KOPT-K1 (cell line): ENCODE measurements at regions not wholly inside any gene's neighbourhood (a gene's known extent, or its start where the extent isn't known, plus 50 kb on each side); places are given as distances from the start of the nearest gene placed in this dataset.
"Not testable (repeated sequence)": the region's sequence is repeated elsewhere in the genome, so short reads cannot be mapped to it uniquely, and the experiment has no call there.

Source experiments
- H3K27ac ChIP-seq: fragments of 200-600 bp; sonication (generic); 2 replicates; pipeline ENCODE4 v1.5.1; 2016; ENCODE audit warnings: antibody characterized with exemption, mild to moderate bottlenecking, low read depth, low read length; ENCODE audit not compliant: poor library complexity, severe bottlenecking
- H3K36me3 ChIP-seq: fragments of 200-600 bp; sonication (generic); 2 replicates; pipeline ENCODE4 v1.5.1; 2017; ENCODE audit warnings: antibody characterized with exemption, mild to moderate bottlenecking, low read length, moderate library complexity; ENCODE audit not compliant: insufficient read depth
- H3K9me3 ChIP-seq: fragments of 200-600 bp; sonication (generic); 2 replicates; pipeline ENCODE4 v1.5.1; 2017; ENCODE audit warnings: antibody characterized with exemption, low read length, mild to moderate bottlenecking; ENCODE audit not compliant: insufficient read depth, poor library complexity, severe bottlenecking

DNA sequence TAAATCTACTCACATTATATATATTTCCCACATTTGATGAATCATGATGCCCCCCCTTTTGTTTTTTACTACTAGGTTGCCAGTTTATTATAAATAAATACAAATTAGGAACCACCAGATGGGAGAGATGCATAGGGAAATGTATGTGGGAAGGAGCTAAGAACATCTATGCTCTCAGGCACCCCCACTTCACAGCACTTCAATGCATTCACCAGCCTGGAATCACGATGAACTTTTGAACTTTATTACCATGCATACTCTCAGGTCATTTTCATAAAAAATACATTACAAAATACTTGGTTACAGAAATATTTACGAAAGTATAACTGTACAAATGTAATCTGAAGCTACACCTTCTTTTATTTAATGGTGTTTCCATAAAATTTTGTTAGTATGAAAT lies 988.0 kb upstream of the EPHA6 start:
- H3K36me3 ChIP-seq, result no peaks in the 10 kb centered on the region
- H3K9me3 ChIP-seq, result no peaks in the 10 kb centered on the region
- H3K27ac ChIP-seq, result no peak overlapping the region

DNA sequence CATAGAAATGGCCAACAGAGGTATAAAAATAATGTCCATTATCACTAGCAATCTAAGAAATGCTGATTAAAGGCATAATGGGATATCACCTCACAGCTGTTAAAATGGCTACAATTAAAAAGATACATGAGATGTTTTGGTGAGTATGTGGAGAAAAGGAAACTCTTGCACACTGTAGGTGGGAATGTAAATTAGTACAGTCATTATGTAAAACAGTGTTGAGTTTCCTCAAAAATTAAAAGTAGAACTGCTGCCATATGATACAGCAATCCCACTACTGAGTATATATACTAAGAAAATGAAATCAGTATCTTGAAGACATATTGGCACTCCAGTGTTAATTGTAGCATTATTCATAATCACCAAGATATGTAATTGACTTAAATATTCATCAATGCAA lies 982.2 kb upstream of the EPHA6 start:
- Histone ChIP-seq H3K9me3 (no peaks in the 10 kb centered on the region), H3K36me3 (no peaks in the 10 kb centered on the region), H3K27ac (no peak overlapping the region)

DNA sequence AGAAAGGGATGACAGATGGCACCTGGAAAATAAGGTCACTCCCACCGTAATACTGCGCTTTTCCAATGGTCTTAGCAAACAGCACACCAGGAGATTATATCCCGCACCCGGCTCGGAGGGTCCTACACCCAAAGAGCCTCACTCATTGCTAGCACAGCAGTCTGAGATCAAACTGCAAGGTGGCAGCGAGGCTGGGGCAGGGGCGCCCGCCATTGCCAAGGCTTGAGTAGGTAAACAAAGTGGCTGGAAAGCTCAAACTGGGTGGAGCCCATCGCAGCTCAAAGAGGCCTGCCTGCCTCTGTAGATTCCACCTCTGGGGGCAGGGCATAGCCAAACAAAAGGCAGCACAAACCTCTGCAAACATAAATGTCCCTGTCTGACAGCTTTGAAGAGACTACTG lies 953.8 kb upstream of the EPHA6 start:
- H3K27ac ChIP-seq, H3K9me3 ChIP-seq, H3K36me3 ChIP-seq: not testable (repeated sequence)

DNA sequence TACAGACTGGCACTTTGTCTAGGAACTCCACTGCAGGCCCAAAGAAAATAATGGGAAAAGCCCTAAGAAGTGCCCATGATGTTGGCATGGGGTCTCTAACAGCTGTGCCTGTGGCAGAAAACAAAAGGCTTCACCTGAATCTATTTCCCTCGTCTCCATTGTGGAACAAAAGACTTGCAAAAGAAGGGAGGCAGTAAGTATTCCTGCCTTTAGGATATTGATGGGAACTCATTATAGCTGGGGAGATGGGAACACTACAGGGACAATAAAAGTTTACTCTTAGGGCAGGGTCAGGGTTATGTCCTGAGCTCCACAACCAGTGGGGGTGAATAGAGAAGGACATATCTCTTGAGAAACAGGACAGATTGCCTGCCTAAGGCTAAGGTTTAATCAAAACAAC lies 930.6 kb upstream of the EPHA6 start:
- no peaks in the 10 kb centered on the region for H3K36me3 ChIP-seq
- H3K9me3 ChIP-seq, result no peaks in the 10 kb centered on the region
- no peak overlapping the region for H3K27ac ChIP-seq

DNA sequence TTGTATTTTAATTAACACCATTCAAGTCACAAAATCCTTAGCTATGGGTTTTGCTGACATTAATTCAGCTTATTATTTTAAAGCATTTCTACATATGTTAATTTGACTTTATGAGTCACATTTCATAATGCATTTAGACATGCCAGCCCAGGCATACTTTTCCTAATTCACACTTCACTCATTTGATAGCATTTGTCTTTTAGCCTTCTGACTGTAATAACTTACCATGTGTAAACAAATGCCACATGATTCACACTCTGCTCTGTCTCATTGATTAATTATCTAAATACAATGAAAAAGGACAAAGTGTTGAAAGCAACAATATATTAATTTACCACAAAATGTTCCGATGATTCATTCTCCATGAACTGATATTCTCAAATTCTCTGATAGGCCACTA lies 927.8 kb upstream of the EPHA6 start:
- Histone ChIP-seq H3K9me3 (no peaks in the 10 kb centered on the region), H3K27ac (no peak overlapping the region), H3K36me3 (no peaks in the 10 kb centered on the region)

DNA sequence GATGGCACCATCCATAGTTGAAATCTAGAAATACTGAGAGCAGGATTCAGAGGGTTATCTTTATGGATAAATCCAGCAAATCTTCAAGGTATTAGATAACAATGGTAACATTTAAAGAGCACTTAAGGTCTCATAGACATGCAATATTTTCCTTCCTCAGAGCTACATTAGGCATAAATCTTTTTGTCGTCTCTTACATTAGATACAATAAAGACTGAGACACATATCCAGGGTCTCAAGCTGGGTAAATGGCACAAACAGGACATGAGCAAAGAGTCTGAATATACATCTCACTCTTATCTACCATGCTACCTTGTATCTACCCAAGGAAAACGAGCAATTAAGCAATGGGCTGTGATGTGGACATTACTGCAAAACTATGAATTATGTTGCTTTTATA lies 927.3 kb upstream of the EPHA6 start:
- Histone ChIP-seq H3K27ac (no peak overlapping the region), H3K9me3 (no peaks in the 10 kb centered on the region), H3K36me3 (no peaks in the 10 kb centered on the region)

DNA sequence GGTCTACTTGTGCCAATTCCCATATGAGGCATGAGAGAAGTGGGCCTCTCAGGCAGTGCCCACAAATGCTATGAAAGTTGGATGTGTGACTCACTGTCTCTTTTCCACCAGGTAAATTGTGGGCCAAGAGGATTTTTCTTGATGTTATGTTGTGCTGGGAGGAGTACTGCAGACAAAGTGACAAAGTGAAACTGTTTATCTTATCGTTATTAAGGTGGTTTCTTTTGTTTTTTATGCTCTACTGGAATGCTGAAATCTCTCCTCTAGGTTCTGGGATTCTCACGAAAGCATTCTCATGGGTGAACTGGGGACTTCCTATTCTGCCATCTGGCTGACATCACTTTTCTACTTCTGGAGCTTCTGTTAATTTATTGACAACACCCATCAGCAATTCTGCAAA lies 919.6 kb upstream of the EPHA6 start:
- Histone ChIP-seq H3K9me3 (no peaks in the 10 kb centered on the region), H3K36me3 (no peaks in the 10 kb centered on the region), H3K27ac (no peak overlapping the region)

DNA sequence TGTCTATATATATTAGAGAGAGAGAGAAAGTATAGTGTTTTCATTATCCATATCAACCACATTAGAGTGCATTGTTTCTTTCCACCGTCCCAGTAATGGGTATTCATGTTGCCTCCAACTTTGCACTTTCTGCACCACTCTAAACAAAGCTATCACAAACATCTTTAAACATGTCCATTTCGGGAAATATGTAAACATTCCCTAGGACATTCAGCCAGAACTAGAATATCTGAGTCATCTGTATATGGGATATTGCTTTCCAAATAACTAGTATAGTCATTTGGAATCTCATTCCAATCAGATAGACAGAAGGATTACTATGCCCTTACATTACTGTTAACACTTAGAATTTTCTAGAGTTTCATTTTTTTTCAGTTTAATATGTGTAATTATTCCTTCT lies 914.9 kb upstream of the EPHA6 start:
- H3K9me3 ChIP-seq, result no peaks in the 10 kb centered on the region
- H3K27ac ChIP-seq, result no peak overlapping the region
- no peaks in the 10 kb centered on the region for H3K36me3 ChIP-seq

DNA sequence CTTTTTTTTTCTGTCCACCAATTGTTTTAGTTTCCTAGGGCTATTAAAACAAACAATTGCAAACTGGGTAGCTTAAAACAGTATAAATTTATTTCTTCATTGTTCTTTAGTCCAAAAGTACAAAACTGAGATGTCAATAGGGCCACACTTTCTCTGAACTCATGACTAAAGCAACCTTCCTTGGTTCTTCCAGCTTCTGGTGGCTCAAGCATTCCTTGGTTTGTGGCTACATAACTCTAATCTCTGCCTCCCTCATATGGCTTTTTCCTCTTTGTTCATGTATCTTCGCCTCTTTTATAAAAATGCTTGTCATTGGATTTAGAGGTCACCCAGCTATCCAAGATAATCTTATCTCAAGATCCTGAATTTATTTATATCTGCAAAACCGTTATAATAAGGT lies 914.5 kb upstream of the EPHA6 start:
- Histone ChIP-seq H3K27ac (no peak overlapping the region), H3K36me3 (no peaks in the 10 kb centered on the region), H3K9me3 (no peaks in the 10 kb centered on the region)

DNA sequence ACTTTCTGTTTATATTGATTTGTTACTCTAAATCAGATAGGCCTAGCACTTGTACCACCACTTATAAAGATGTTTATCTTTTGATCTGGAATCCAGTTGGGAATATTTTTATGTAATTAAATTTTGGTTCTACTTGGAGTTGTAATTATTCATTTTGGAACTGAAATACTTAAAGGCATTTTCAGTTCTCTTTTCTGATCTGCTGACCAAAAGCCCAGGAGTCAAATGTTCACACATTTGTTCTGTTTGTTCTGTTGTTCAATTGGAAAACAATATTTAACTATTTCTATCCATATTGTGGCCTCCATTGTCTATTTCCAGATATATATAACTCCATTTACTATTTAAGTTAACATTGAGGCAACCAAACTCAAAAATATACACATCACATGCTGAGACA lies 912.4 kb upstream of the EPHA6 start:
- Histone ChIP-seq H3K36me3 (no peaks in the 10 kb centered on the region), H3K9me3 (no peaks in the 10 kb centered on the region), H3K27ac (no peak overlapping the region)

DNA sequence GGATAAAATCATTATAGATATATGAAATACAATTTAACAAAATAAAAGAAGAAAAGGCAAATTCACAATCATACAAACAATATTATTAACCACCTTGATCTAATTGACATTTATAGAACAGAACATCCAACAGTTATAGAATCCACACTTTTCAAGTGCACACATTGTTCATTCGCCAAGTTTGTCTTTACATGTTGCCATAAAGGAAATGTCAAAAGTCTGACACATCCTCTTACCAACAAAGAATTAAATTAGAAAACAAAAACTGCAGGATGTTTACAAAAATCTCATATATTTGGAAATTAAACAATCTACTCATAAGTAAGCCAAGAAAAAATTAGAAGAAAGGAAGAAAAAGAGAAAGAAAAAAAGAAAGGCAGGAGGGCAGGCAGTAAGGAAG lies 909.2 kb upstream of the EPHA6 start:
- Histone ChIP-seq H3K36me3 (no peaks in the 10 kb centered on the region), H3K9me3 (no peaks in the 10 kb centered on the region), H3K27ac (no peak overlapping the region)

DNA sequence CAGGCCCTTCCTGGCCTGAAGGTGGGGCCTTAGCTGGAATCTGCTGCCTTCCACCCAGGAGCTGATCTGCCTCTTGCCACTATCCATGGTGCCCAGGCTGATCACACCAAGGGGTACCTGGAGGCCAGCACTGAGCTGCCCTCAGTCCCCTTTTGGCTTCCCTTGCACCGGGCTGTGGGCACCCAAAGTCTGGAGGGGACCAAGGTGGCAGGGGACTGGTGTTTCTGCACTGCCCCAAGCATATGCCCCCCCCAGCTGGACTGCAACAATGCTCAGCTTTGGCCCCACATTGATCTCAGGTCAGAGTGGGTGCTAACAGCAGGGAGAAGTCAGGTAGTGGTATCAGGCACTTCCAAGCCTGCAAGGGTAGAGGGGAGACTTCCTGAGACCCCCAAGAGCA lies 902.6 kb upstream of the EPHA6 start:
- no peak overlapping the region for H3K27ac ChIP-seq
- peaks cover 18% of the 10 kb centered on the region for H3K9me3 ChIP-seq
- no peaks in the 10 kb centered on the region for H3K36me3 ChIP-seq

DNA sequence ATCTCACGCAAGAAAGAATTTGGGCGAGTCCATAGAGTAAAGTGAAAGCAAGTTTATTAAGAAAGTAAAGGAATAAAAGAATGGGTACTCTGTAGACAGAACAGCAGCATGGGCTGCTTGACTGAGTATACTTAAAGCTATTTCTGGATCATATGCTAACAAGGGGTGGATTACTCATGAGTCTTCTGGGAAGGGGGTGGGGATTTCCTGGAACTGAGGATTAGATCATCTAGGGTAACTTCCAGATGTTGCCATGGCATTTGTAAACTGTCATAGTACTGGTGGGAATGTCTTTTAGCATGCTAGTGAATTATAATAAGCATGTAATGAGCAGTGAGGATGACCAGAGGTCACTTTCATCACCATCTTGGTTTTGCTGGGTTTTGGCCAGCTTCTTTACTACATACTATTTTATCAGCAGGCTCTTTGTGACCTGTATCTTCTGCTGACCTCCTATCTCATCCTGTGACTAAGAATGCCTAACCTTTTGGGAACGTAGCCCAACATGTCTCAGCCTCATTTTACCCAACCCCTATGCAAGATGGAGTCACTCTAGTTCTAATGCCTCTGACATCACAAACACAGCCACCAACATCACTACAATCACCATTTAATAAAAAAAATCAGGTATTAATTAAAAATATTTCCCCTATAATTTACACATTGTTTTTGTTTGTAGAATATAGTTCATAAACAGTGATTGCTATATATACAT lies 890.7 kb upstream of the EPHA6 start:
- H3K36me3 ChIP-seq, result no peaks in the 10 kb centered on the region
- H3K9me3 ChIP-seq, result no peaks in the 10 kb centered on the region
- H3K27ac ChIP-seq, result no peak overlapping the region

DNA sequence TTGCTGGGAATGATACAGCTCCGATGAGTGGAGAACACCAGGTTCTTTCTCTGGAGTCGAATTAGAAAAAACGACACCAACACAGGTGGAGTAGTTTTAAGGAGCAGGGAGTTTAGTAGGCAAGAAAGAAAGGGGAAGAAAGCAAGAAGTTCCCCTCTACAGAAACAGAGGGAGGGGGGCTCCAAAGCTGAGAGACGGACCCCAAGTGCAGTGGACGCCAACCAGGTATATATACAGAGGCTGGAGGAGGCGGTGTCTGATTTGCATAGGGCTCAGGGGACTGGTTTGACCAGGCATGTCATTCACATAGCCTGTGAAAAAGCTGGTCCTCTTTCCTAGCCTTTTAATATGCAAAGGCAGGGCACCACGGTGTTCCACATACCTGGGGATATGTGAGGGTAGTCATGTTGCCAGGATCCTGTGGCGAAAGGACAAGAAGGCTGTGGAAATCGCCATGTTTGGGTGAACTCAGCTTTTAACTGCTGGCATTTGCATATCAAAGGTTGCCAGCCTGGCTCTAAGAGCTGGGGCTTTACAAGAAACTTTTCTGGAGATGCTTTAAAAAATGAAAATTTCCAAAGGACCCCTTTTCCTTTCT lies 887.4 kb upstream of the EPHA6 start:
- Histone ChIP-seq H3K36me3 (no peaks in the 10 kb centered on the region), H3K27ac (no peak overlapping the region), H3K9me3 (no peaks in the 10 kb centered on the region)

DNA sequence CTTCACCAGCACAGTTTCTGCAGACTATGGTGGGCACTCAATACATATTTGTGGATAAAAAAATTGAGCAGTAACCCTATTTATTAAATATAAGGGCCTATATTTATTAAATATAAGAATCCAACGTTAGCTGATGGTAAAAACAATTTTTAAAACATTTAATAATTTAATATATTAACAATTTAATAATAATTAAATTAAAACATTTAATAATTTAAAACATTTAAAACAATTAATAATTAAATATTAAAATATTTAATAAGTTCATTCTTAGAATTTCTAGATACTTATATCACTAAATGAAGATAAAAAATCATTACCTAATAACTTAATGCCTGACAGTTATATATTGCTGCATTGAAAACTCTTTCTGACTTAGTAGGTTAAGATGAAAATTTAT lies 880.2 kb upstream of the EPHA6 start:
- no peaks in the 10 kb centered on the region for H3K9me3 ChIP-seq

DNA sequence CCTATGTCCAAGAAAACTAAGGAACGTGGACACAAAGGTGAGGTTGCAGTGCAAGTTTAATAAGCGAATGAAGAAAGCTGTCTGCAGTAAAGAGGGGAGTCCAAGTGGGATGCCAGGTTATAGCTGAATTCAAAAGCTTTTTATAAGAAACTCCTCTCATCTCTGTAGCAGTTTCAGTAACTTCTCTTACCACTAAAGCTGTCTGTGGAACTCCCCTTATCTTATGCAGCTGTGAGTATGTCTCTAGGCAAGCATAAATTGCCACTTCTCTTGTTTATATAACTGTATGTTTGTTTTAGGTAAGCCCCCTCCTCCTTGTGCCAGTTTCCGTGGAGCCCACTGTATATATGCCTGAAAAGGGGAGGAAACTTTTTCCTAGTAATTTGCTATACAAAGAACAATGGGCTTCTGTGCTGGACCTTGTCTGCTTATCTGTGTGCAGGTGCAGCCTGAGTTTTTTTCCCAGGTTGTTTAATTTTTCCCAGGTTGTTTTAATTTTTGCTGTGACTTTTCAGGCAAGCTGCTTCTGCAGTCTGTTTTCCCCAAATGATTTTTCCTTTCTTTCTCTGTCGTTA lies 875.1 kb upstream of the EPHA6 start:
- no peak overlapping the region for H3K27ac ChIP-seq
- no peaks in the 10 kb centered on the region for H3K9me3 ChIP-seq

More for the DNA sequence above, 880.2 kb upstream of the EPHA6 start:
- Histone ChIP-seq H3K36me3 (no peaks in the 10 kb centered on the region), H3K27ac (no peak overlapping the region)

More for the DNA sequence above, 875.1 kb upstream of the EPHA6 start:
- no peaks in the 10 kb centered on the region for H3K36me3 ChIP-seq
